COLO829 (cell line): ENCODE measurements at regions not wholly inside any gene's neighbourhood (a gene's known extent, or its start where the extent isn't known, plus 50 kb on each side); places are given as distances from the start of the nearest gene placed in this dataset.
A peak's percentile ranks its signal among the peaks of the same experiment; 100 is the strongest.
"Not testable (repeated sequence)": the region's sequence is repeated elsewhere in the genome, so short reads cannot be mapped to it uniquely, and the experiment has no call there.

Experiments used
- DNase-seq: peaks from one replicate; pipeline ENCODE4 v3.0.0; 2012; ENCODE audit warnings: low spot score

- DNase-seq = no peak
These were observed 934.6 kb downstream of the SOCS6 start for GRCh38 chr18:71223486-71223885.

- DNase-seq = no peak
These were observed 932.6 kb downstream of the SOCS6 start for GRCh38 chr18:71221405-71221804.

- DNase-seq = not testable (repeated sequence)
These were observed 923.9 kb downstream of the SOCS6 start for GRCh38 chr18:71212739-71213138.

- no peak for DNase-seq
These were observed 923.4 kb downstream of the SOCS6 start for GRCh38 chr18:71212222-71212621.

GRCh38 chr18:71209944-71210343 lies 921.1 kb downstream of the SOCS6 start:
- DNase-seq = no peak

GRCh38 chr18:71194438-71194837 lies 905.6 kb downstream of the SOCS6 start:
- DNase-seq = no peak

- no peak for DNase-seq
These were observed 900.7 kb downstream of the SOCS6 start for GRCh38 chr18:71189581-71189980.

GRCh38 chr18:71168557-71169145 lies 879.8 kb downstream of the SOCS6 start:
- peak; percentile 75 for DNase-seq

- DNase-seq = no peak
These were observed 847.6 kb downstream of the SOCS6 start for GRCh38 chr18:71136487-71136886.

- DNase-seq = no peak
These were observed 845.3 kb downstream of the SOCS6 start for GRCh38 chr18:71134122-71134521.

- DNase-seq = no peak
These were observed 843.1 kb downstream of the SOCS6 start for GRCh38 chr18:71131918-71132317.

GRCh38 chr18:71130351-71130750 lies 841.5 kb downstream of the SOCS6 start:
- DNase-seq = no peak

- DNase-seq = no peak
These were observed 836.7 kb downstream of the SOCS6 start for GRCh38 chr18:71125581-71125980.

GRCh38 chr18:71116535-71116934 lies 827.7 kb downstream of the SOCS6 start:
- DNase-seq = no peak

GRCh38 chr18:71115261-71115660 lies 826.4 kb downstream of the SOCS6 start:
- DNase-seq = no peak

- DNase-seq = no peak
These were observed 825.8 kb downstream of the SOCS6 start for GRCh38 chr18:71114550-71115210.

GRCh38 chr18:71107244-71107643 lies 818.4 kb downstream of the SOCS6 start:
- no peak for DNase-seq

- DNase-seq = no peak
These were observed 817.9 kb downstream of the SOCS6 start for GRCh38 chr18:71106701-71107100.

GRCh38 chr18:71105994-71106546 lies 817.2 kb downstream of the SOCS6 start:
- no peak for DNase-seq

- DNase-seq = no peak
These were observed 816.4 kb downstream of the SOCS6 start for GRCh38 chr18:71105078-71105819.

- no peak for DNase-seq
These were observed 790.8 kb downstream of the SOCS6 start for GRCh38 chr18:71079606-71080005.

- no peak for DNase-seq
These were observed 788.6 kb downstream of the SOCS6 start for GRCh38 chr18:71077451-71077850.

GRCh38 chr18:71075147-71075546 lies 786.3 kb downstream of the SOCS6 start:
- DNase-seq = no peak
